ENCODE measurements at regions not wholly inside any gene's neighbourhood (a gene's known extent, or its start where the extent isn't known, plus 50 kb on each side); places are given as distances from the start of the nearest gene placed in this dataset.

DNA sequence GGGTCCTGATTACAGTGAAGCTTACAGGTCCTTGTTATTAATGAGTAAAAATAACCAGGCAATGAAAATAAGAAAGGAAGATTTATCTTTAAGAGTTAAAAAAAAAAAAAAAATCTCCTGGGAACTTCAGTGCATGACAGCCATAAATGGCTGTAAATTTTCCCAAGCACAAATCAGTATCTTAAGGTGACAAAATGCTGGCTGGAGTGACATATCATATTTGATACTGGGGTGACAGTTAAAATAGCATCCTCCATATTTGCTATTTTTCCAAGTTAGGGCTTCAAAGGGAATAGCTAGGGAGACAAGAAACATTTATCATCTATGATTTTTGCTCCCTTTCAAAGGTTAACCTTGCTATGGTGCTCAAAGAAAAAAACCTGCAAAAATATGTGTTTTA, 226.6 kb downstream of the PRDM2 start:
- DNase-seq, result no peak

DNA sequence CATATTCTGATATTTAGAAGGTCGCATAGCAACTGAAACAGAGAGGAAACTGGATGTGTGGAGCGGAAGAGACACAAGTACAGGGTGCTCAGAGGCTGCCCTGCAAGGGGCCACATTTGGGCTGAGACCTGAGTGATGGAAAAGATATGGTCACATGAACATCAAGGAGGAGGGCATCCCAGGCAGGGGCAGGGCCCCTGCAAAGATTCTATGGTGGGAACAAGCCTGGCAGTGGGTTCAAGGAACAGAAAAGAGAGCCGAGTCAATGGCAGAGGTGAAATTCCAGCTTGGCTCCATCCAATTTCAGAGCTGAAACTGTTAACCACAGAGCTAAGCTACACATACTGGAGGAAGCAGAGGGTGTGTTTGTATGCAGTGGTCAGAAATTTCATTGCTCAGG, 227.7 kb downstream of the PRDM2 start:
- no peak for DNase-seq

DNA sequence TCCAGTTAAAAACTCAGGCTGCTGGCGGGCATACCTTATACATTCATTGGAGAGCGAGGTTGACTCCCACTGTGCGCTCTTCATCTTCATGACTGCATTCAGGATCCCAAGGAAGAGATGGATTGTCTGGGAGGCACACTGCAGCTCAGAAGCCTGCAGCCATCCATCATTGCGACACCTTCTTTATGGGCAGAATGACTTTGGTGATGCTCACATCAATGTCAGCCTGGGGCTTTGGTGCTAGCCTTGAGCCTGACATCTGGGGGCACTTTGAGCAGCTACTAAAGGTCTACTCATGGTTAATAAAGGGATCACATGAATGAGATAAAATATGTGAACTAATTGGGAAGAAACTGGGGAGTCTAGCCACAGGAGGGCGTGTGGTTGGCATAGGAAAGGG, 229.3 kb downstream of the PRDM2 start:
- DNase-seq, result no peak

DNA sequence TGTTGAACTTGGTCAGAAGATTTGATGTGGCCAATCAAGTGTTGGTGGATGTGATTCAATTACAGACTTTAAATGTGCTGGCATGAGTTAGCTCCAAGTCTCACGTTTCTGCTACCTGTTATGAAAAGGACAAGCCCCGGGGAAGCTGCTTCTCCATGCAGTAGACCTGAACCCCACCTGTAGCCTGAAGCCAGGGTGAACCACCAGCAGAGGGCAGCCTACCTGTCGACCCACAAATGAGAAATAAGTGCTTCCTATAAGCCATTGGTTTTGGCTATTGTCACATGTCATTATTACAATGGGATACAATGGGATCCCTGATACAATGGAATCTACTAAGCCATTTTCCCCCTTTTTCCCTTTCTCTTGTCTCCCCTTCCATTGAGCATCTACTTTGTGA, 230.2 kb downstream of the PRDM2 start:
- DNase-seq, result no peak

DNA sequence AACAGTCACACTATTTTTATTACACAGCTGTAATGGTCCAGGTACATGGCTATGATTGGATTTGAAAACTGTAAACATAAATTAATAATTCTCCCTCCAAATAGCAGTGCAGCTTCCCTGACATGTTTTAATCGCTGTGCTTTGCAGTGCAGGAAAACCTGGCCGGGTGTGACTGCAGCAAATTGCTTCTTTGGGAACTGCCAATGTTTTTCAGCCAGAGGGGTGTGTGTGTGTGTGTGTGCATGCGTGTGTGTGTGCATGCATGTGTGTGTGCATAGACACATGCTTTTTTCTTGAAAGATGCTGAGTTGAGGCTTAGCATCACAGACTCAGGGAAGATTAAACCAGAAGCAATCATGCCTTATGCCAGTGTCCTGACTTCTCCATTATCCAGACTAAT, 231.2 kb downstream of the PRDM2 start:
- DNase-seq, result no peak

DNA sequence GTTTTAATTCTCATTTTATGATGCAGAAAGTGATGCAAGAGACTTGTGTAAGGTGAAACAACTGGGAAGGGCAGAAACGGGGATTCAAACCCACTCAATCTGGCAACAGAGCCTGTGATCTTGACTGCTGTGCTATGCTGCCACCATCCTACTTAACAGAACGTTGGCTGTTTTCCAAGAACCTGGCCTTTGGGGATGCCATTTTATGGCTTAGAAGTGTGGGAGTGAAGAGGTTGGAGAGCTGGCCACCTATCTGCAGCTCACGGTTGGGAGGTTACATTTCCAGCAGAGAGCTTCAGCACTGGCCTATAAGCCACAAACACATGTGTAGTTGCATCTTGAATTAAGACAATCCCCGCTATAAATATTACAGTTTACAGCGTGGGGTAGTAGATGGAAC, 235.3 kb downstream of the PRDM2 start:
- DNase-seq, result no peak

DNA sequence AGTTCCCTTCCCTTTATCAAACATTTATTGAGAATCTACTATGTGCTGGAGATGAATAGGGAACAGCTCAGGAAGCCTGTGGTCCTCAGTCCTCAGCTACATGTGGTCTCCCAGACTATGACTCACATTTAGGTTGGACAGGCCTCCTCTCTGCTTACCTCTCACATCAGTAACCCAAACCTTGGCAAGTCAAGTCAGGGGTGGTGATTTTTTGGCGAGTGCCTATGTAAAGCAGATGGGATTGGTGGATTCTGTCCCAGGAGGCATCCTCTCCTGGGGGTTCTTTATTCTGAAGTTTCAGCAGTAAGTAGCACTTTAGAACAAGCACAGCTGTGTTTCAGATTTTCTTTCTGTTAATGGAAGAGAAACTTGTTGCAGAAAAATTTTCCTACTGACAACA, 241.3 kb downstream of the PRDM2 start:
- DNase-seq, result no peak

DNA sequence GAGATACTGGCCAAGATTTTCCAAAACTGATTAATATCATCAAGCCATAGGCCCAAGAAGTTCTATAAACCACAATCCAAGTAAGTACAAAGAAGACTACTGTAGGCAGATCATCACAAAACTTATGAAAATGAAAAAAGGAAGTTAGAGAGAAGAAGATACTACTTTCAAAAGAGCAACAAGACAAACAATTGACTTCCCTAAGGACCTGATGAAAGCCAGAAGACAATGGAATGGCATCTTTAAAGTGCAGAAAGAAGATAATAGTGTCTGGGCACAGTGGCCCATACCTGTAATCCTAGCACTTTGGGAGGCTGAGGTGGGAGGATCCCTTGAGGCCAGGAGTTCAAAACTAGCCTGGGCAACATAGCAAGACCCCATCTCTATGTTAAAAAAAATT, 243.1 kb downstream of the PRDM2 start:
- no peak for DNase-seq

DNA sequence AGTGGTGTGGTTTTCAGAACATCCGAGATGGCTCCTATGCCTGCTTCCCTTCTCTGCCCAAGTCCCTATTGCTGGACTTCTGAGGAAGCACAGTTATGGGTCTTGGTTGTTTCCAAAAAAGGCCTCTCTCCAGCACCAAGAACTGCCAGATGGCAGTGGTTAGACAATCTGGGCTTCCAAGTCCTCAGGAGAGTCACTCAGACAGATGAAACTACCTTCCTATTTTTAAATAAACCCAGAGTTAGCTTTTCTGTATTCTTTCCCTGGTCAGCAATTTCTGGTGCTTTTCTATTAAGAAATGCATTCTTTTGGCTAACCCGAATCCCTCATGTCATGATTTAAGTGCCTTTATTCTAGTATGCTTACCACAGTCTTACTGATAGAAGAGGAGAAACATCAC, 245.9 kb downstream of the PRDM2 start:
- DNase-seq, result no peak

DNA sequence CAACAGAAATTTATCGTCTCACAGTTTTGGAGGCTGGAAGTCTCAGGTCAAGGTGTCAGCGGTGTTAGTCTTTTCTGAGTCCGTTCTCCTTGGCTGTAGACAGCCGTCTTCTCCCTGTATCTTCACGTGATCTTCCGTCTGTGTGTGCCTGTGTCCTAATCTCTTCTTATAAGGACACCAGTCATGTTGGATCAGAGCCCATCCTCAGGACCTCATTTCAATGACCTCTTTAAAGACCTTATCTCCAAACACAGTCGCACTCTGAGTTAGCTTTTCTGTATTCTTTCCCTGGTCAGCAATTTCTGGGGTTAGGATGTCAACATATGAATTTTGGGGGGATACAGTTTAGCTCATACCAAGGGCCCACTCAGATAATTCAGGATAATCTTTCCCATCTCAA, 247.7 kb downstream of the PRDM2 start:
- DNase-seq, result no peak

DNA sequence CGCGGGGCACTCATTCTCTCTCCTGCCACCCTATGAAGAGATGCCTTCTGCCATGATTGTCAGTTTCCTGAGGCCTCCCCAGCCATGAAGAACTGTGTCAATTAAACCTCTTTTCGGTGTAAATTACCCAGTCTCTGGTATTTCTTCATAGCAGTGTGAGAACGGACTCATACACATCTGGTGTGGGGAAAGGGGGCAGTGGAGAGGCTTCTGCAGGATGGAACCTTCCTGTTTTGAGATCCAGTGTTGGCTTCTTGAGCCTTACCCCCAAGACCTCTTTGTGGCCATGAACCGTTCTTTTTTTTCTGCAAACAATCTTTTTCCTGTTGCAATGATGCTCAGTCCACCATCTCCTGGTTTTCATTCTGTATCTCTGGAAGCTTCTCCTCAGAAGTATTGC, 248.4 kb downstream of the PRDM2 start:
- no peak for DNase-seq

DNA sequence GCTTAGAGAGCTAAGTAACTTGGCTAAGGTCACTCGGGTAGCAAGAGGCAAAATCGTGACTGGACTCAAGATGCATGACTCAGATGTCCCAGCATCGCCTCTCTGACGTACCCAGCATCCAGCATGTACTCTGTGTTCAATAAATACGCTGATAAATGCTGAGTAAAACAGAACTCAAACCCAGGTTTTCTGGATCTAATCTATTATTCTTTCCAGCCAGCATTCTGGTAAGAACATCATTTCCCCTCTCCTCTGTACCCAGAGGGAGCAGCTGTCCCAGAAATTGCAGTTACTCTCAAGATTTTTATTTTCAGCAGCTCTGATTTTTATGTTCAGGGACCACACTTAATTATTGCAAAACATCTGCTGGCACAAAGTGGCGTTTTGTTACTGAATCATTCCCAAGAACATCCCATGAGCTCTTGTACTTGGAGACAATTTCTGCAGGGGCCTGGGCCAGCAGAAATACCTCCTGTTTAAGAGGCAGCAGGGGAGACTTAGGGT, 249.0 kb downstream of the PRDM2 start:
- no peak for DNase-seq

DNA sequence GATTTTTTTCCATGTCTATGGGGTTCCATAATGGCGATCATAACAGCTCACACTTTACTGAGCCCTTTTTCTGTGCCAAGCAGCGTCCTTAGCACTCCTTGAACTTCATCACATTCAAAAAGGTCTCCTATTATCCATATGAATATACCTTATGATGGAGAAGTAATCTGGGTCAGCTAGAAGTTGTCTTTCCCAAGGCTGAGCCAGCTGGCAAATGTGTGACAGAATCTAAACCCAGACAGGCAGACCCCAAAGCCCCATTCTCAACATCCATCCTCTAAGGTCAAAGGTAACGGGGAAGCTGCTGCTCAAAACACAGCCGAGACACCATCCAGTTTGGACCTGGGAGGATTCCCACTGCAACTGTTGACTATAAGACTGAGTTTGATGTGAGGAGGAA, 249.6 kb downstream of the PRDM2 start:
- DNase-seq, result no peak

DNA sequence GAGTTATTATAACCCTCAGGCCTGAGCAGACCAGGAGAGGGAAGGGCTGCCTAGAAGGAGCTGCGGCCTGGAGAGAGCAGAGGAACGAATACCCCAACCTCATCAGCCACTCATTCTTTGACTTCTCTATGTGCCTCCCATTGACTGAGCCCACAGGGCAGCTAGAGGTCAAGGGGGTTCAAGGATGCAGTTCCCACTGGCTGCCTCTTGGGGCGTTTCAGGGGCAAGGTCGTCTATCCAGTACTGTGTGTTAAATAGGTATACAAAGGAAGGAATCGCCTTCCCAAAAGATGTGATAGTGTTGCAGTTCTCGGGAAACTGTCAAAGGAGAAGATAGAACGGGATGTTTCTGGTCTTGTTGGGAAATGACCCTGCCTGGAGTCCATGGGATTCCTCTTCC, 250.6 kb downstream of the PRDM2 start:
- no peak for DNase-seq

DNA sequence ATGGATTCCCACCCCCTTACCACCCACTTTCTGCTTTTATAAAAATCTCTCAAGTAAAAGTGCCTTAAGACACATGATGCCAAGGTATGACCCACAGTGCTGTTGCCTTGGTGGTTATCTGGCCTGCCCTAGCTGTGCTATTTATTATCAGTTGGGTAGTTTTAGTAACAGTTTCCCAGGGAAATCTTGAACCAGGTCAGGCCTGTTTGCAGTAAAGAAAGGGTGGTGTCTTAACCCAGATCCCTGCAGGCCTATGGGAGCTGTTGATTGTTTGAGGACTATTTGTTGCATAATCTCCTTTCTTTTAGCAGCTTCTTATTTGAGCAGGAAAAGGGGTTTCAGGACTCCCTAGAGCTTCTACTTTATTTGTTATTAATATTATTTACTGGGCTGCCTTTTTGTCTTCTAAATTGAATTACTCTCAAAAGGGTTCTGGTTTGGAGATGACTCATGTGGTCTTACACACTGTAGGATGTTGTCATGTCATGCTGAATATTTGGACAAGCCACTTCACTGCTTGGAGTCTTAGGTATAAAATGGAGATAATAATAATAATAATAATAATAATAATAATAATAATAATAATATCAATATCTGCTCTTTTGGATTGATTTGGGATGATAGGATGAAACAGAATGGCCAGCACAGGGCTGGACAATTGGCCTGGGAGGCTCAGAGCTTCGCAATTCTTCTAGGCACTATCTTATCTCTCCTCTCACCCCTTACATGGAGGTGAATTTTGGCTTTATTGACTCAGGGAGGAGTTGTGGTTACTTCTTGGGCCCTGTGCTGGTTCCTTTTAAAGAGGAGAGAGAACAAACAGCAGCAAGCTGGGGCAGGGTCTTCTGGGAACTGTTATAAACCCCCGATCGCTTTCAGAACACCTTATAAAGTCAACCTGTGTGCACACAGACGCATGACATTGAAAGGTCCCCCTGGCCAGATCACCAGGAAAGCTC, 252.1 kb downstream of the PRDM2 start:
- no peak for DNase-seq

DNA sequence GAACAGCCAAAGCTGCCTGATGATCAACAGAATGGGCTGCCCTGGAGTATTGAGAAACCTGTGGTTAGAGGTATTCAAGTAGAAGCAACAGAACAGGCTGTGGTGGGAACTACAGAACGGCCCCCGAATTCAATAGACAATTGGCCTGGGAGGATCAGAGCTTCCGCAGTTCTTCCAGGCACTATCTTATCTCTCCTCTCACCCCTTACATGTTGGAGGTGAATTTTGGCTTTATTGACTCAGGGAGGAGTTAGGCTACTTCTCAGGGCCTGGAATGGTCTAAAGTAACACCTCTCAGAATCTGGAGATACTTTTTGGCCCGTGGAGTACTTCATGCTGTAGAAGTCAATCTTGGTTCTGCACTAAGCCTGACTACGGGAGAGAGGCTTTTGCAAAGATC, 253.0 kb downstream of the PRDM2 start:
- no peak for DNase-seq

DNA sequence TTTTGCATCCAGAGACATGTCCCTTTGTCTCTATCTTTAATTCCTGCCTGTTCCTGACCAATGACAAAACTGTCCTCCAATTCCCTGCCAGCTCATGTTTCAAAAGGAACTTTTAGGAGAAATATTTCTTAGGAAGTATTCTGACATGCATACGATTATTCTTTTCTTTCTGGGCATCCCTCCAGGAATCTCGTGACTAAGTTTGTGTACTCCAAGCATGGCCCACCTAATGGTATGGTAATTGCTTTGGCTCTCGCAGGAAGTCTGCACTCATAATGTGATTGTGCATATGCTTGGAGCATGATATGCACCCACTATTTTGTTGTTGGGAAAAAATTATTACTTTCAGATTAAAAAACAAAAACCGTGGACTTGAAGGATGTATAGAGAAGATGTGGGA, 256.4 kb downstream of the PRDM2 start:
- no peak for DNase-seq

DNA sequence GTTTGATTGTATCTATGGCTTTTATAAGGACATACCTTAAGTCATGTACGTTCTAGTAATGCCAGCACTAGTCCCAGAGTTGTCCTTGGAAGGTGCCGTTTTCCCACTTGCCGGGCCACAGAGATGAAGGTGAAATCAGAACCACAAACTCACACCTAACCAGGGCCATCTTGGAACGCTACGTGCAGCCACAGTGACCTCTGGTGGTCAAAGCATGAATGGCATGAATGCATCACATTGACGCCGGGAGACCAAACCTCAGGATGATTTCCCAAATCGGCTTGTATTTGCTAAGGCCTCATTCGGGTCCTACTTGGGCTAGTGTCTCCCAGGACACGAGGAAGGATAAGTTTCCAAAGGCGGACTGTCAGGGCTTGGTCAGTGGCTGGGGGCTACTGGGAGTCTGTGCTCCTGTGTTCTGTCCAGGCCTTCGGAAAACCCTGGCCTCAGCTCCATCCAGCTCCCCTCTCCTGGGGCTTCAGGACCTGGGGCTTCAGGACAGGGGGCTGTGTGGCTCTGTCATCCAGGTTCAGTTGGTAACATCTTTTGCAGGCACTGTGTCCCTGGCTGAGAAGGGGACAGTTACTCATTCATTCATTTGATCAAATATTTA, 260.5 kb downstream of the PRDM2 start:
- peak; percentile 77 for DNase-seq

DNA sequence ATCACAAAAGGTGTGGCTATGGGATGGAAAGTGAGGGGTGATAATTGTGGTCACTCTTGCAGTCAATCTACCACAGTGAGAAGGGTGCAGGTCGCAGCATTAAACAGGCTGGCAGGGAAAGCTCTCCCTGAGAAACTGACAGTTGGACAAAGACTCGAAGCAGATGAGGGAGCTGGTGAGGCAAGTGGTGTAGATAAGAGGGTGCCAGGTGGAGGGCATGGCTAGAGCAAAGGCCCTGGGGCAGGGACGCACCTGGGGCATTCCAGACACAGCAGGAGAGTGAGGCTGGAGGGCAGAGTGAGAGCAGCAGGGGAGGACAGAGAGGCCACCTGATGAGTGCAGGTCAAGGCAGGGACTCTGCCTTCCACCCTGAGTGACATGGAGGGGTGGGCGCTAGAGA, 264.8 kb downstream of the PRDM2 start:
- DNase-seq, result no peak

DNA sequence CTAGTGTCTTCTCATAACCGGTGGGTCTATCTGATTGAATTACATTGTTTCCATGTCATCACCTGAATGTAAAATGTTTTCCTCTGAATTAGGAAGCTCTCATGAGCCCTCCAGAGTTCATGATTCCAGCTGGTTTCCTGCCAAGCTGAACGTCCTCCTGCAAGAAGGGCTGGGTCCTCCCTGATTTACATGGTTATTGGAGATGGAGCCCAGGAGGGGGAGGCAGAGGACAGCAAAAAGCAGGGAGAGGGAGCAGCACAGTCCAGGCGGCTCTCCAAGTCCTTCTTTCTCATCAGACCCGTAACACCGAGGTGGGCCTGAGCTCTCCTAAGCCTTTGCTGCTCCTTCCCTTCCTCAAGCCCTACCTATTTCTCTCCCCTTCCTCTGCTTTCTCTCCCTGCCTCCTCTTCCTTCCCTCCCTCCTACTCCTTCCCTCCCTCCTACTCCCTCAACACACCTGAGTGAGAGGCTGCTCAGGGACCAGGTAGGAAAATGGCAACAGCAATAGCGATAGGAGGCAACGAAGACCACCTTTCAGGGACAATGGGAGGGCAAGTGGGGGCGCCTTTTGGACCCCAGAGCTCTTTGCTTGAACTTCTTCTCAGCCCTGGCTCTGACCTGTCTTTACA, 265.9 kb downstream of the PRDM2 start:
- DNase-seq, result peak; percentile 49

DNA sequence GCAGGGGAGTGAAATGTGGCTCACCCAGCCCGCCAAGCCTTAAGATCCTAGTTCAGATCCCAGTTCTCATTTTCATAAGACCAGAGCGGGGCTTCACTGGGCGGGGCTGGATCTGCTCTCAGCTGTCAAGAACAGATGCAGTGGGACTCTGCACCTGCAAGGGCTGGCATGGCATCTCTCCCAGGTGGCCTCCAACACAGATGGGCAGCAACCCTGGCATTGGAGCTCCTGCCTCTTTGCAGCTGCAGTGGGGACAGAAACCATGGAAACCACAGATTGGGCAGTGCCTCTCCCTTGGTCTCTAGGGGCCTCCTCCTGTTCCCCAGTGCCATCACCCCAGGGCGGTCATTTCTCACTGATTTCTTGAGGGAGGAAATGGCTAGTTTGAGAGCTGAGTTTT, 267.7 kb downstream of the PRDM2 start:
- no peak for DNase-seq

DNA sequence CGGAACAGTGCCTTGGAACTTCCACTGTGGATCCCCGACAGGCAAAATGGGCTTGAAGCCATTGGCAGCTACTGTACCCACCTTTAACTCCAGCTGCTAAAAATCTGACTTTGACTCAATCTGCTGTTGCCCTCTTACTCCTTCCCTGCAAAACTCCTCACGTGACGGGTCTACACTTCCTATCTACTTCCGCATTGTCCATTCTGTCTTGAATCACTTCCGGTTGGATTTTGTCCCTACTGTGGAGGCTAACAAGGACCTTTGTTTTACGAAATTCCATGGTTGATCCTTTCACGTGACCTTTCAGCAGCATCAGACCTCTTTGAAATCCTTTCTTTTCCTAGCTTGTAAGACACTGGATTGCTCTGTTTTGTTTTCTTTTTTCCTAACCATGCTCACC, 268.4 kb downstream of the PRDM2 start:
- no peak for DNase-seq

DNA sequence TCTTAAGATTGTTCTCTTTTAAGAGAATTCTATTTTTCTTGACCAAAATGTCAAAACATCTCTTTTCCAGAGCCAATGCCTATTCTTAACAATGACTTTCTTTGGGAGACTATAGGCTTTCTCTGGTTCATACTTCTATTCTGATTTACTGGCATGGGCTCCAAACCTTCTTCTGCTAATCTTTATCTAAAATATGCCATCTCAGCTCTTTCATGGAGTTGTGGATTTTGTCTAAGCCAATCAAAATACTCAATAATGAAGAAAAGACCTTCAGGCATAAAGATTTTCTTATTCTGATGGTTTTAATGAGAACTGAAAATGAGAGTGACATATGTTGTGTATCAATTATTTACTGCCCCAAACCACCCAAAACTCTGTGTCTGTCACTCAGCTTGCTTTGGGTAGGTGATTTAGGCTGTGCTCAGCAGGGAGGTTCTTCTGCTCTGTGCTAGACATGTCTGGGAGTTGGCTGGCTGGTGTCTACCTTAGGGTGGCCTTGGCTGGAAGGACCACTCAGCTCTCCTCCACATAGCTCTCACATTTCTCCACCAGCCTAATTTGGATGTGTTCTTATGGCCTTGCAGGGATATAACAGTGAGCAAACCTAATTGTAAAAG, 270.8 kb downstream of the PRDM2 start:
- no peak for DNase-seq
